MCF 10A (cell line): ENCODE measurements at regions not wholly inside any gene's neighbourhood (a gene's known extent, or its start where the extent isn't known, plus 50 kb on each side); places are given as distances from the start of the nearest gene placed in this dataset.

Source experiments
- BruUV-seq: library from RNA; stranded (reverse); fragments of 400-500 nt; replicated peaks from 2 replicates; lab custom pipeline; 2021; lab: Mats Ljungman, UMichigan
- CTCF ChIA-PET: fragments of 300-600 bp; sonication (Branson Sonifier 250); formaldehyde crosslinking; extraction: SDS; loops from one replicate; lab custom pipeline; 2021; ENCODE audit warnings: antibody characterized with exemption, inconsistent platforms; lab: Yijun Ruan, JAX
- POLR2A ChIA-PET: fragments of 300-600, 350-650 bp; sonication (Branson Sonifier 250); formaldehyde crosslinking; extraction: SDS; loops from one replicate; lab custom pipeline; 2020; ENCODE audit warnings: antibody characterized with exemption, inconsistent platforms; lab: Yijun Ruan, JAX
- DNase-seq: peaks from one replicate; pipeline ENCODE4 v3.0.0-alpha.2; 2018; ENCODE audit not compliant: unreplicated experiment
- H3K27ac Mint-ChIP-seq: one replicate; pipeline ENCODE4 v1.8.0; 2022; ENCODE audit warnings: mild to moderate bottlenecking, low read depth, mixed read lengths; ENCODE audit not compliant: unreplicated experiment
- H3K27me3 Mint-ChIP-seq: one replicate; pipeline ENCODE4 v1.8.0; 2022; ENCODE audit warnings: mixed read lengths; ENCODE audit not compliant: insufficient read depth, unreplicated experiment
- H3K36me3 Mint-ChIP-seq: one replicate; pipeline ENCODE4 v1.8.0; 2022; ENCODE audit warnings: mild to moderate bottlenecking, moderate library complexity, mixed read lengths; ENCODE audit not compliant: insufficient read depth, unreplicated experiment
- H3K4me1 Mint-ChIP-seq: one replicate; pipeline ENCODE4 v1.8.0; 2022; ENCODE audit warnings: mixed read lengths; ENCODE audit not compliant: insufficient read depth, unreplicated experiment
- H3K4me3 Mint-ChIP-seq: one replicate; pipeline ENCODE4 v1.8.0; 2022; ENCODE audit warnings: mild to moderate bottlenecking, moderate library complexity, mixed read lengths; ENCODE audit not compliant: unreplicated experiment
- H3K9me3 Mint-ChIP-seq: one replicate; pipeline ENCODE4 v1.8.0; 2022; ENCODE audit warnings: mixed read lengths; ENCODE audit not compliant: unreplicated experiment
- intact Hi-C: fragments of 100-400 bp; cut with micrococcal nuclease; formaldehyde crosslinking; loops from 2 replicates; pipeline ENCODE4 v1.14.1; 2022
- TF ChIP-seq, protein P1 (sequence below): fragments of 200-600 bp; IDR thresholded peaks from one replicate; pipeline ENCODE4 v1.8.0; 2022; ENCODE audit warnings: antibody characterized with exemption, mild to moderate bottlenecking; ENCODE audit not compliant: unreplicated experiment

DNA sequence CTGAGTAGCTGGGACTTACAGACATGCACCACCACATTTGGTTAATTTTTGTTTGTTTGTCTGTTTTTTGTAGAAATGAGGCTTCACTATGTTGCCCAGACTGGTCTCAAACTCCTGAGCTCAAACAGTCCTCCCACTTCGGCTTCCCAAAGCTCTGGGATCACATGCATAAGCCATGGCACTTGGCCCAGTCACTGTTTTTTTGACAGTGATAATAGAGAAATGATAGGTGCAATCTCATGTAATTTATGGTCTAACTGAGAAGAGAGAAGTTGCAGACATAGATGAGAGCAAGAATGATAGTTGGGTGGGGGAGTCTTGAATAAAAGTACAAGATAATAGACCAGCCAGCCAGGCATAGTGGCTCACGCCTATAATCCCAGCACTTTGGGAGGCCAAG is 89.7 kb upstream of the TNRC6A start:
- no TSS peak for BruUV-seq
- intact Hi-C loops: no loop called here
- no peaks in the 10 kb centered on the region for H3K9me3 Mint-ChIP-seq

DNA sequence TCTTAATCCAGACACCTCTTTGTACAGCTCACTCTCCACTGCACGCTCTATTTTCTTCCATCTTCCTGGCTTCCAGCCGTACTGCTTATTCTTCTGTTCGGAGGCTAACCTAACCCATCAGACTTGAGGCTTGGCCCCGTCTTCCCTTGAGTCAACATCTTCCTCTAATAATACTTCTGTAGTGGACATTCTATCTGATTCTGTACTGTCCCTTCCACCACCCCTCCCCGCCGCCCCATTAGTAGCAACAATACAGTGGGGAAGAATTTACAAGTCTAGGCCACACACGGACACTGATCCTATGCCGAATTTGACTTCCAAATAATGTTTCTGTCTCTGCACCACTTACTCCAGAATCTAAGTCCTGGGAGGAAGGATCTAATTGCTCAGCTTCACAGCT is 86.0 kb upstream of the TNRC6A start:
- H3K27ac Mint-ChIP-seq: no peak overlapping the region
- H3K4me3 Mint-ChIP-seq: no peak overlapping the region
- BruUV-seq: no TSS peak
- intact Hi-C loops: no loop called here
- H3K27me3 Mint-ChIP-seq: no peaks in the 10 kb centered on the region
- H3K4me1 Mint-ChIP-seq: peaks cover 5% of the 10 kb centered on the region
- H3K9me3 Mint-ChIP-seq: no peaks in the 10 kb centered on the region
- ChIA-PET CTCF (no interaction called here), POLR2A (no interaction called here)
- H3K36me3 Mint-ChIP-seq: no peaks in the 10 kb centered on the region
- DNase-seq: no peak
- TF ChIP-seq, protein P1, sequence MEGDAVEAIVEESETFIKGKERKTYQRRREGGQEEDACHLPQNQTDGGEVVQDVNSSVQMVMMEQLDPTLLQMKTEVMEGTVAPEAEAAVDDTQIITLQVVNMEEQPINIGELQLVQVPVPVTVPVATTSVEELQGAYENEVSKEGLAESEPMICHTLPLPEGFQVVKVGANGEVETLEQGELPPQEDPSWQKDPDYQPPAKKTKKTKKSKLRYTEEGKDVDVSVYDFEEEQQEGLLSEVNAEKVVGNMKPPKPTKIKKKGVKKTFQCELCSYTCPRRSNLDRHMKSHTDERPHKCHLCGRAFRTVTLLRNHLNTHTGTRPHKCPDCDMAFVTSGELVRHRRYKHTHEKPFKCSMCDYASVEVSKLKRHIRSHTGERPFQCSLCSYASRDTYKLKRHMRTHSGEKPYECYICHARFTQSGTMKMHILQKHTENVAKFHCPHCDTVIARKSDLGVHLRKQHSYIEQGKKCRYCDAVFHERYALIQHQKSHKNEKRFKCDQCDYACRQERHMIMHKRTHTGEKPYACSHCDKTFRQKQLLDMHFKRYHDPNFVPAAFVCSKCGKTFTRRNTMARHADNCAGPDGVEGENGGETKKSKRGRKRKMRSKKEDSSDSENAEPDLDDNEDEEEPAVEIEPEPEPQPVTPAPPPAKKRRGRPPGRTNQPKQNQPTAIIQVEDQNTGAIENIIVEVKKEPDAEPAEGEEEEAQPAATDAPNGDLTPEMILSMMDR: no peak

More for the DNA sequence above, 89.7 kb upstream of the TNRC6A start:
- Mint-ChIP-seq H3K36me3 (no peaks in the 10 kb centered on the region), H3K4me1 (peaks cover 5% of the 10 kb centered on the region), H3K27me3 (no peaks in the 10 kb centered on the region), H3K4me3 (no peak overlapping the region), H3K27ac (no peak overlapping the region)
- DNase-seq: no peak
- TF ChIP-seq, protein P1: no peak
- CTCF ChIA-PET: interaction anchor here (1.4 kb wide), 1 partner anchor 72 kb away, joined by 3 read pairs; no protein-coding TSS in a partner anchor
- POLR2A ChIA-PET: interaction anchor here (0.5 kb wide), 1 partner anchor 320 kb away, joined by 3 read pairs; no protein-coding TSS in a partner anchor

DNA sequence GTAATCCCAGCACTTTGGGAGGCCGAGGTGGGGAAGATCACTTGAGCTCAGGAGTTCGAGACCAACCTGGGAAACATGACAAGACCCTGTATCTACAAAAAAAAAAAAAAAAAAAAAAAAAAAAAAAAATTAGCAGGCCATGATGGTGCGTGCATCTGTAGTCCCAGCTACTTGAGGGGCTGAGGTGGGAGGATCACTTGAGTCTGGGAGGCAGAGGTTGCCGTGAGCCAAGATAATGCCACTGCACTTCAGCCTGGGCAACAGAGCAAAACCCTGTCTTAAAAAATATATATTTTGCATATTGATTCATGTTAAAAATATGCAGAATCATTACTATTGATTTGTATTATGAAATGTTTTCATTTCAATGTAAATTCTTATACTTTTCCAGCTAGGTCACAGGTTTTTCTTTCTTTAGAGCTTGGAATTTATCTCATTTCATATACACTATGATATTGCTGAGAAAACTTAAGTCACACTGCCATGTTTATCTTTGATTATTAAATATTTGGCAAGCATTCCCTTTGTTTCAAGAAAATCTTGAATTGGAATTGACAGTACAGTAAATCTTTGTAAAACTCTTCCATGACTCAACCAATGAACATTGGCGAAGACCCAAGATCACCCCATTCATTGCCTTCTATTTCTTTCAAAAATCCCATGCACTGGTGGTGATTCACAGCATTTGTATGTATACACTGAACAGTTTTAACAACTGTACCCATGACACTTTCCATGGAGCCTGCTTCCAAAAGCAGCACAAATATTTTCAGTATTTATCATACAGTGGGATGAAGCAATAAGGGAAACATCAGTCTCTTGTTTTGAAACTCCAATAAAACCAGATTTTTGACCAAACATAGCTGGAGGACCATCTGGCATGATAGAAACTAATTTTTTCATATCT is 83.5 kb upstream of the TNRC6A start:
- no peaks in the 10 kb centered on the region for H3K9me3 Mint-ChIP-seq
- H3K27ac Mint-ChIP-seq: peak overlapping the region; percentile 67
- ChIA-PET POLR2A (interaction anchor here (0.7 to 2.3 kb wide), 10 partner anchors 8 to 119 kb away, joined by 3 to 13 read pairs (median 4); no protein-coding TSS in a partner anchor), CTCF (no interaction called here)
- no peaks in the 10 kb centered on the region for H3K27me3 Mint-ChIP-seq
- no TSS peak for BruUV-seq
- intact Hi-C loops: loop anchor here (1.0 kb wide), 2 partner anchors 23 to 55 kb away; no protein-coding TSS in a partner anchor
- peak; percentile 99 for DNase-seq
- TF ChIP-seq, protein P1: no peak
- no peak overlapping the region for H3K4me3 Mint-ChIP-seq
- no peaks in the 10 kb centered on the region for H3K36me3 Mint-ChIP-seq
- no peaks in the 10 kb centered on the region for H3K4me1 Mint-ChIP-seq

DNA sequence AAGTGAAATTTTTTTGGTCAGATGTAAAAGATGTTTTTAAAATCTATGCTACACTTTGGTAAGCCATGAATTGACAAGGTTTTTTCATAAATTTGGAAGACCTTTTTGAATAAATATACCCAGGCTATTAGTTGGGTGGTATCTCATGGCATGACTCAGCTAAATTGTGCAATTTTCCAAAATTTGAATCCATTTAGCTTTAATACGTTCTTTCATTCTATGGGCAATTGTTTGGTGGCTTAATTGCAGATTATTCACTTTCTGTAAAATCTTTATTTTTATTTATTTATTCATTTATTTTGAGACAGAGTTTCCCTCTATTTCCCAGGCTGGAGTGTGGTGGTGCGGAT is 82.8 kb upstream of the TNRC6A start:
- BruUV-seq: TSS peak; percentile 71
- no peaks in the 10 kb centered on the region for H3K4me1 Mint-ChIP-seq
- intact Hi-C loops: loop anchor here (1.0 kb wide), 2 partner anchors 23 to 55 kb away; no protein-coding TSS in a partner anchor
- TF ChIP-seq, protein P1: no peak
- H3K27ac Mint-ChIP-seq: peak overlapping the region; percentile 67
- H3K9me3 Mint-ChIP-seq: no peaks in the 10 kb centered on the region
- POLR2A ChIA-PET: interaction anchor here (0.6 to 2.3 kb wide), 10 partner anchors 8 to 90 kb away, joined by 3 to 13 read pairs (median 4); no protein-coding TSS in a partner anchor
- DNase-seq: no peak
- CTCF ChIA-PET: no interaction called here
- no peaks in the 10 kb centered on the region for H3K36me3 Mint-ChIP-seq
- no peak overlapping the region for H3K4me3 Mint-ChIP-seq
- H3K27me3 Mint-ChIP-seq: no peaks in the 10 kb centered on the region
